Keratinocyte (primary cell): ENCODE measurements at regions not wholly inside any gene's neighbourhood (a gene's known extent, or its start where the extent isn't known, plus 50 kb on each side); places are given as distances from the start of the nearest gene placed in this dataset.
"Not testable (repeated sequence)": the region's sequence is repeated elsewhere in the genome, so short reads cannot be mapped to it uniquely, and the experiment has no call there.

Experiments used
- CTCF ChIP-seq, 3 experiments: IDR thresholded peaks in 1 of 3; conservative IDR thresholded peaks in 1 of 3; optimal IDR thresholded peaks in 1 of 3; 2 replicates in 2 of 3; 3 replicates in 1 of 3; pipeline versions ENCODE3 to v1.5.1; 2011; ENCODE audit warnings: low read length in 3 of 3, mild to moderate bottlenecking in 3 of 3, moderate library complexity in 2 of 3, control low read depth in 1 of 3, inconsistent platforms in 1 of 3; ENCODE audit not compliant: insufficient read depth in 2 of 3; ENCODE audit errors: extremely low read depth in 1 of 3
- EZH2 ChIP-seq: IDR thresholded peaks from one replicate; pipeline ENCODE4 v1.6.1; 2012; ENCODE audit warnings: inconsistent platforms, mild to moderate bottlenecking, low read length, moderate library complexity

- TF ChIP-seq CTCF (optimal IDR thresholded peaks at IDR 0.05 in 1 of 3, IDR thresholded peaks at IDR 0.05 in 1 of 3, conservative IDR thresholded peaks at IDR 0.05 in 1 of 3; ENCODE audit: extremely low read depth in 1 of 3, insufficient read depth in 2 of 3, low read length in 3 of 3); EZH2: not testable (repeated sequence)
These were observed 4505.8 kb upstream of the TPTE start for GRCh38 chr21:6015422-6016057.
